H1 (cell line): ENCODE measurements at regions not wholly inside any gene's neighbourhood (a gene's known extent, or its start where the extent isn't known, plus 50 kb on each side); places are given as distances from the start of the nearest gene placed in this dataset.

Source experiments
- CTCF ChIA-PET: fragments of 300-600 bp; sonication (Branson Sonifier 250); formaldehyde crosslinking; loops from one replicate; lab custom pipeline; 2021; ENCODE audit not compliant: partially characterized antibody; lab: Charles Lee
- POLR2A ChIA-PET: fragments of 300-600 bp; sonication (Branson Sonifier 250); formaldehyde crosslinking; loops from one replicate; lab custom pipeline; 2021; ENCODE audit warnings: inconsistent platforms; ENCODE audit not compliant: partially characterized antibody; lab: Charles Lee
- DNase-seq, 2 experiments: peaks; one replicate each; pipeline versions ENCODE4 v3.0.0 to v3.0.0-alpha.2; 2010 to 2022; ENCODE audit warnings: low spot score in 2 of 2, low read depth in 1 of 2, mixed read lengths in 1 of 2
- FAIRE-seq: peaks from 2 replicates; lab custom pipeline; 2011; peaks lifted over from hg19 to GRCh38; lab: Jason Lieb, UNC
- H2AFZ ChIP-seq: 2 replicates; pipeline ENCODE4 v1.8.1; 2012; ENCODE audit warnings: low read length, inconsistent platforms
- H2AK5ac ChIP-seq: 2 replicates; pipeline ENCODE4 v1.6.1; 2013; ENCODE audit warnings: low read depth, low read length
- H2BK120ac ChIP-seq: replicated peaks from 2 replicates; pipeline ENCODE3; 2013; ENCODE audit warnings: low read depth, low read length, inconsistent platforms
- H2BK12ac ChIP-seq: 2 replicates; pipeline ENCODE4 v1.6.1; 2013; ENCODE audit warnings: low read depth, low read length
- H2BK15ac ChIP-seq: 2 replicates; pipeline ENCODE4 v1.6.1; 2013; ENCODE audit warnings: low read length
- H2BK20ac ChIP-seq: 2 replicates; pipeline ENCODE4 v1.6.1; 2013; ENCODE audit warnings: low read length
- H2BK5ac ChIP-seq: 2 replicates; pipeline ENCODE4 v1.6.1; 2013; ENCODE audit warnings: low read depth, low read length
- H3K14ac ChIP-seq: 2 replicates; pipeline ENCODE4 v1.6.1; 2013; ENCODE audit warnings: inconsistent platforms; ENCODE audit not compliant: insufficient read length
- H3K18ac ChIP-seq: 2 replicates; pipeline ENCODE4 v1.6.1; 2013; ENCODE audit warnings: low read length; ENCODE audit errors: extremely low read depth
- H3K23ac ChIP-seq: 2 replicates; pipeline ENCODE4 v1.6.1; 2013; ENCODE audit warnings: inconsistent platforms; ENCODE audit not compliant: insufficient read length
- H3K23me2 ChIP-seq: 2 replicates; pipeline ENCODE4 v1.6.1; 2013; ENCODE audit warnings: low read depth, low read length
- H3K27ac ChIP-seq: 2 replicates; pipeline ENCODE4 v1.6.1; 2011; ENCODE audit warnings: low read depth, low read length, inconsistent platforms
- H3K27me3 ChIP-seq, 4 experiments: replicated peaks in 1 of 4; 1 replicate in 1 of 4; 2 replicates in 3 of 4; pipeline versions ENCODE4 v1.6.1 to v1.8.1; 2011 to 2013; ENCODE audit warnings: low read length in 3 of 4, mild to moderate bottlenecking in 3 of 4, inconsistent platforms in 2 of 4, mixed read lengths in 2 of 4, moderate library complexity in 1 of 4; ENCODE audit not compliant: control insufficient read depth in 3 of 4, insufficient read depth in 3 of 4; ENCODE audit errors: extremely low read depth in 1 of 4
- H3K36me3 ChIP-seq, 4 experiments: 2 replicates each; pipeline versions ENCODE4 v1.6.1 to v1.8.1; 2011 to 2013; ENCODE audit warnings: mild to moderate bottlenecking in 4 of 4, low read length in 3 of 4, moderate library complexity in 2 of 4, control low read depth in 1 of 4, inconsistent platforms in 1 of 4; ENCODE audit not compliant: insufficient read depth in 4 of 4, control insufficient read depth in 2 of 4
- H3K4ac ChIP-seq: replicated peaks from 2 replicates; pipeline ENCODE3; 2013; ENCODE audit warnings: low read length, low read depth, mixed read lengths, inconsistent platforms; ENCODE audit not compliant: insufficient read length
- H3K4me1 ChIP-seq, 4 experiments: replicated peaks in 1 of 4; 1 replicate in 1 of 4; 2 replicates in 3 of 4; pipeline versions ENCODE4 v1.6.1 to v1.8.1; 2011 to 2013; ENCODE audit warnings: low read length in 3 of 4, inconsistent platforms in 2 of 4, mixed read lengths in 1 of 4; ENCODE audit not compliant: insufficient read depth in 4 of 4, control insufficient read depth in 3 of 4
- H3K4me2 ChIP-seq, 2 experiments: 2 replicates each; pipeline versions ENCODE4 v1.6.1 to v1.8.1; 2011 to 2013; ENCODE audit warnings: low read depth in 2 of 2, low read length in 2 of 2, control low read depth in 1 of 2, inconsistent platforms in 1 of 2, mild to moderate bottlenecking in 1 of 2; ENCODE audit not compliant: insufficient read depth in 1 of 2
- H3K4me3 ChIP-seq, 4 experiments: fragments of 200-600, 300-600 bp in 1 of 4; sonication (generic), shearing (Covaris generic), sonication (Bioruptor Twin) in 1 of 4; 2 replicates each; pipeline versions ENCODE4 v1.5.1 to v1.8.1; 2011 to 2016; ENCODE audit warnings: low read length in 4 of 4, low read depth in 3 of 4, control low read depth in 2 of 4, inconsistent platforms in 2 of 4, mild to moderate bottlenecking in 2 of 4, mixed read lengths in 1 of 4, moderate library complexity in 1 of 4; ENCODE audit not compliant: insufficient read depth in 2 of 4; ENCODE audit errors: extremely low read depth in 1 of 4
- H3K56ac ChIP-seq: replicated peaks from 2 replicates; pipeline ENCODE3; 2013; ENCODE audit warnings: low read depth, mild to moderate bottlenecking, mixed read lengths, low read length, inconsistent platforms; ENCODE audit not compliant: insufficient read length
- H3K79me1 ChIP-seq: 2 replicates; pipeline ENCODE4 v1.6.1; 2013; ENCODE audit warnings: low read depth, low read length, control low read depth
- H3K79me2 ChIP-seq, 2 experiments: 2 replicates each; pipeline versions ENCODE4 v1.6.1 to v1.8.1; 2012 to 2013; ENCODE audit warnings: low read length in 2 of 2, mild to moderate bottlenecking in 2 of 2, inconsistent platforms in 1 of 2; ENCODE audit not compliant: insufficient read depth in 2 of 2, control insufficient read depth in 1 of 2
- H3K9ac ChIP-seq, 4 experiments: replicated peaks in 1 of 4; 1 replicate in 1 of 4; 2 replicates in 3 of 4; pipeline versions ENCODE4 v1.6.1 to v1.8.1; 2011 to 2013; ENCODE audit warnings: low read depth in 3 of 4, low read length in 3 of 4, control low read depth in 2 of 4, mild to moderate bottlenecking in 2 of 4, moderate library complexity in 2 of 4, inconsistent platforms in 1 of 4; ENCODE audit errors: extremely low read depth in 1 of 4
- H3K9me3 ChIP-seq, 2 experiments: 2 replicates each; pipeline versions ENCODE4 v1.6.1 to v1.8.1; 2012 to 2013; ENCODE audit warnings: mild to moderate bottlenecking in 2 of 2, moderate library complexity in 2 of 2, control low read depth in 1 of 2, inconsistent platforms in 1 of 2, low read depth in 1 of 2, low read length in 1 of 2, mixed read lengths in 1 of 2; ENCODE audit not compliant: insufficient read depth in 2 of 2
- H4K20me1 ChIP-seq, 2 experiments: replicated peaks in 1 of 2; 2 replicates each; pipeline versions ENCODE3 to v1.8.1; 2011 to 2013; ENCODE audit warnings: inconsistent platforms in 2 of 2, low read length in 2 of 2, mild to moderate bottlenecking in 1 of 2; ENCODE audit not compliant: insufficient read depth in 2 of 2, control insufficient read depth in 1 of 2
- H4K5ac ChIP-seq: 2 replicates; pipeline ENCODE4 v1.6.1; 2013; ENCODE audit warnings: low read length, low read depth, mixed read lengths, inconsistent platforms; ENCODE audit not compliant: insufficient read length
- H4K8ac ChIP-seq: 2 replicates; pipeline ENCODE4 v1.8.0; 2013; ENCODE audit warnings: mild to moderate bottlenecking, moderate library complexity, low read length, inconsistent platforms; ENCODE audit not compliant: insufficient read depth; ENCODE audit errors: extremely low read depth
- H4K91ac ChIP-seq: replicated peaks from 2 replicates; pipeline ENCODE3; 2013; ENCODE audit warnings: low read length, mixed read lengths, inconsistent platforms; ENCODE audit not compliant: insufficient read length
- BACH1 ChIP-seq: IDR thresholded peaks from 2 replicates; pipeline ENCODE4 v1.6.1; 2012; ENCODE audit warnings: low read length, improper control_type of control experiment
- BRCA1 ChIP-seq: IDR thresholded peaks from 2 replicates; pipeline ENCODE4 v1.6.1; 2012; ENCODE audit warnings: low read depth, low read length, improper control_type of control experiment
- CTBP2 ChIP-seq: IDR thresholded peaks from 2 replicates; pipeline ENCODE4 v1.7.0; 2011; ENCODE audit warnings: borderline replicate concordance, mild to moderate bottlenecking, moderate library complexity, mixed read lengths, low read length; ENCODE audit not compliant: insufficient read depth, insufficient read length
- EZH2 ChIP-seq: fragments of 200-600 bp; sonication (generic); IDR thresholded peaks from 2 replicates; pipeline ENCODE4 v1.7.1; 2012; ENCODE audit warnings: low read depth, mild to moderate bottlenecking, moderate library complexity, low read length, inconsistent platforms; ENCODE audit not compliant: severe bottlenecking
- HDAC6 ChIP-seq: IDR thresholded peaks from one replicate; pipeline ENCODE4 v1.7.1; 2012; ENCODE audit warnings: low read depth, mild to moderate bottlenecking, inconsistent platforms, low read length, moderate library complexity
- NANOG ChIP-seq: IDR thresholded peaks from 2 replicates; pipeline ENCODE4 v1.6.1; 2011; ENCODE audit warnings: low read length, low read depth, mild to moderate bottlenecking, inconsistent platforms; ENCODE audit not compliant: insufficient read depth, poor library complexity, severe bottlenecking
- POLR2A ChIP-seq, 2 experiments: IDR thresholded peaks; 1 replicate in 1 of 2; 2 replicates in 1 of 2; pipeline ENCODE4 v1.6.1; 2011; ENCODE audit warnings: low read depth in 2 of 2, low read length in 2 of 2, mild to moderate bottlenecking in 2 of 2; ENCODE audit errors: control extremely low read depth in 1 of 2
- SP1 ChIP-seq: IDR thresholded peaks from 2 replicates; pipeline ENCODE4 v1.6.1; 2011; ENCODE audit warnings: low read depth, low read length
- SP2 ChIP-seq: IDR thresholded peaks from 2 replicates; pipeline ENCODE4 v1.6.1; 2012; ENCODE audit warnings: mild to moderate bottlenecking, low read length, inconsistent platforms
- WGBS, 2 experiments: shearing (Covaris generic) in 1 of 2; methylation state at CpG; one replicate each; pipeline versions ENCODE4 v1.1.6 to v1.1.7; 2013 to 2015; ENCODE audit warnings: low lambda C conversion rate in 2 of 2, mixed read lengths in 2 of 2, inconsistent platforms in 1 of 2, low coverage in 1 of 2, missing lambda C conversion rate in 1 of 2; ENCODE audit not compliant: insufficient replicate concordance in 2 of 2, insufficient coverage in 1 of 2, insufficient read length in 1 of 2; ENCODE audit errors: extremely low coverage in 1 of 2, missing lambda C conversion rate in 1 of 2; 5-methylcytosine and 5-hydroxymethylcytosine counted together
- TF ChIP-seq, protein P1 (sequence below): IDR thresholded peaks from 2 replicates; pipeline ENCODE4 v1.6.1; 2011; ENCODE audit warnings: low read length, improper control_type of control experiment

- Histone ChIP-seq H4K91ac (no peak overlapping the region), H2BK5ac (no peak overlapping the region), H3K9ac (no peak overlapping the region), H3K9me3 (no peaks in the 10 kb centered on the region; a peak in 1 of 4 replicates), H2AK5ac (no peak overlapping the region), H3K79me1 (no peaks in the 10 kb centered on the region), H3K27me3 (no peaks in the 10 kb centered on the region), H2BK15ac (no peak overlapping the region), H3K14ac (no peak overlapping the region), H3K23me2 (no peaks in the 10 kb centered on the region), H2AFZ (no peak overlapping the region), H4K5ac (no peak overlapping the region), H3K4me1 (no peaks in the 10 kb centered on the region), H4K20me1 (no peaks in the 10 kb centered on the region), H3K56ac (no peak overlapping the region), H3K4me3 (no peak overlapping the region), H3K4me2 (no peak overlapping the region), H3K36me3 (no peaks in the 10 kb centered on the region), H3K23ac (no peak overlapping the region), H3K27ac (no peak overlapping the region), H4K8ac (no peak overlapping the region), H2BK20ac (no peak overlapping the region), H3K18ac (no peak overlapping the region), H3K4ac (no peak overlapping the region), H3K79me2 (no peaks in the 10 kb centered on the region), H2BK12ac (no peak overlapping the region), H2BK120ac (no peak overlapping the region)
- DNase-seq, result no peak
- 100% methylated on average over 1 of the region's 1 CpG; no CpG with 5 or more reads in 1 of the 2 experiments for WGBS, 2 experiments
- POLR2A ChIA-PET, result no interaction called here
- no peak for FAIRE-seq
- CTCF ChIA-PET, result interaction anchor here (0.5 to 0.6 kb wide), 3 partner anchors 19 to 219 kb away, joined by 3 read pairs; no protein-coding TSS in a partner anchor
- TF ChIP-seq BACH1, result no peak
- TF ChIP-seq BRCA1, result no peak
- TF ChIP-seq HDAC6, result no peak
- TF ChIP-seq SP1, result no peak
- TF ChIP-seq, protein P1, sequence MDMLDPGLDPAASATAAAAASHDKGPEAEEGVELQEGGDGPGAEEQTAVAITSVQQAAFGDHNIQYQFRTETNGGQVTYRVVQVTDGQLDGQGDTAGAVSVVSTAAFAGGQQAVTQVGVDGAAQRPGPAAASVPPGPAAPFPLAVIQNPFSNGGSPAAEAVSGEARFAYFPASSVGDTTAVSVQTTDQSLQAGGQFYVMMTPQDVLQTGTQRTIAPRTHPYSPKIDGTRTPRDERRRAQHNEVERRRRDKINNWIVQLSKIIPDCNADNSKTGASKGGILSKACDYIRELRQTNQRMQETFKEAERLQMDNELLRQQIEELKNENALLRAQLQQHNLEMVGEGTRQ, result no peak
- TF ChIP-seq SP2, result no peak
- no peak for TF ChIP-seq POLR2A (IDR thresholded peaks at IDR 0.05; ENCODE audit: control extremely low read depth in 1 of 2, low read depth in 2 of 2, low read length in 2 of 2)
- TF ChIP-seq EZH2, result no peak
- TF ChIP-seq NANOG, result no peak
- no peak for TF ChIP-seq CTBP2
Measured at GRCh38 chr13:91112924-91113277, 234.6 kb upstream of the MIR17HG start.
